Anterior cingulate cortex (tissue), 58 donors: ENCODE measurements at regions not wholly inside any gene's neighbourhood (a gene's known extent, or its start where the extent isn't known, plus 50 kb on each side); places are given as distances from the start of the nearest gene placed in this dataset.
"Not testable (repeated sequence)": the region's sequence is repeated elsewhere in the genome, so short reads cannot be mapped to it uniquely, and the experiment has no call there.

Source experiments
- DNase-seq, 58 donors: peaks; one replicate each; lab custom pipeline; 2025; lab: John Stamatoyannopoulos, UW

GRCh38 chr2:143842836-143843235 lies 677.1 kb downstream of the ZEB2 start:
- no peak for DNase-seq

- no peak for DNase-seq
Observed at GRCh38 chr2:143841935-143842334, 678.0 kb downstream of the ZEB2 start.

- DNase-seq: peak in 4 of 58 donors; percentile 5 to 53 (median 10)
Observed at GRCh38 chr2:143840601-143841000, 679.3 kb downstream of the ZEB2 start.

- no peak for DNase-seq
Observed at GRCh38 chr2:143840194-143840593, 679.7 kb downstream of the ZEB2 start.

GRCh38 chr2:143839456-143839855 lies 680.5 kb downstream of the ZEB2 start:
- no peak for DNase-seq

- DNase-seq: not testable (repeated sequence)
Observed at GRCh38 chr2:143837055-143837454, 682.9 kb downstream of the ZEB2 start.

GRCh38 chr2:143835481-143835880 lies 684.4 kb downstream of the ZEB2 start:
- no peak for DNase-seq

- DNase-seq: no peak
Observed at GRCh38 chr2:143833015-143833660, 686.8 kb downstream of the ZEB2 start.

GRCh38 chr2:143830476-143830875 lies 689.4 kb downstream of the ZEB2 start:
- DNase-seq: no peak

- DNase-seq: no peak
Observed at GRCh38 chr2:143828763-143829537, 691.0 kb downstream of the ZEB2 start.

- DNase-seq: no peak
Observed at GRCh38 chr2:143824791-143825190, 695.1 kb downstream of the ZEB2 start.

- DNase-seq: no peak
Observed at GRCh38 chr2:143823876-143824275, 694.7 kb downstream of the ARHGAP15 start.

- DNase-seq: no peak
Observed at GRCh38 chr2:143823296-143823695, 694.1 kb downstream of the ARHGAP15 start.

- DNase-seq: no peak
Observed at GRCh38 chr2:143822736-143823135, 693.5 kb downstream of the ARHGAP15 start.

- DNase-seq: no peak
Observed at GRCh38 chr2:143819764-143820163, 690.5 kb downstream of the ARHGAP15 start.

GRCh38 chr2:143819190-143819735 lies 690.0 kb downstream of the ARHGAP15 start:
- no peak for DNase-seq
